ENCODE measurements at regions not wholly inside any gene's neighbourhood (a gene's known extent, or its start where the extent isn't known, plus 50 kb on each side); places are given as distances from the start of the nearest gene placed in this dataset.

- no peak for DNase-seq
Measured at GRCh38 chr2:145119225-145119624, 599.3 kb upstream of the ZEB2 start.

DNA sequence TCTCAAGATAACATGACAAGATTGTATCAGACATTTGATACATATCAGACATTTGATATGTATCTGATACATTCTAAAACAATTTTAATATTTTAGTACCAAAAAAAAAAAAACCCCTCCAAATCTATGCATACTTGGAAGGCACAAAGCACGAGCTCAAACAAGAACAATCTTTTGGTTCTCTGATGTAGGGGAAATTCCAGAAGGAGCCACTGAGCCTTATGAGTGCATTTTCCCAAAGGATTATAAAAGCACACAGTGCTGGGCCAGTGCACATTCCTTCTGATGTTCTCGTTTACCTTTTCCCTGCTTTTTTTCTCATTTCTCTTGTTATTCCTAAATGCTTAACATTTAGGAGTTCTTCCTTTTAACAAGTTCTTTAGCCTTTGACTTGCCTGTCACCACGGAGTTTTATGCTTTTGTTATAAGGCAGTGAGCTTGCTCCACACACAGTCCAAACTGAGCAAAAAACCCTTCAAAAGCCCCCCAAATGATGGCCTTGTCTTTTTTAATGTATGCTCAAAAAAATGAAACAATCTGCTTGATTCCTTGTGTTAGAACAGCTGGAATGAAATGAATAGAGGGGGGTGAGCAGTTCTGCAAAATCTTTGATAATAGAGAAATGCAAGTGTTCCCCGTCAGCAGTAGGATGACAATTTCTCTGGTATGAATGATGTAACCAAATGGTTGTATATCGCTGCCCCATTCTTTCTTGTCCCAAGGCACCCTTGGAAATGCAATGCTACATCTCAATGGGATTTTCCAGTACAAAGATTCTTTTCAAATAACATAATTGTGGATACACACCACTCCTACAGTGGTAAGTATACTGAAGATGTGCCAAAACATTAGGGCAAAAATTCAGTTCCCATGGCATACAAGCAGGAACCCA, 597.2 kb upstream of the ZEB2 start:
- no peak for DNase-seq

DNA sequence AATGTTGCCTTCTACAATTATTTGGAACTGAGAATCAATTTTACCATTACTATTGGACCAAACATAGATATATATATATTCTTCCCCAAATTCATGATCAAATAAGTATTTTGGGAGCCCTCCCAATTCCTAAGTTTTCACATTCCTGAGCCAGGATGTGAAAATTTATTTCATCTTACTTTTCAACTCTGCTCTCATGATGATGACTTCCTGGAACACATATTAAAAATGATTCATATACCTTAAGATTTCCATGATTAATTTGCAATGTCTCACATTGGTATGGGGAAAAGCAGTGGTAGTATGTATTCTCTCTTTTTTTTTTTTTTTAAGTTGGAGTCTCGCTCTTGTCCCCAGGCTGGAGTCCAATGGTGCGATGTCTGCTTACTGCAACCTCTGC, 596.1 kb upstream of the ZEB2 start:
- no peak for DNase-seq

DNA sequence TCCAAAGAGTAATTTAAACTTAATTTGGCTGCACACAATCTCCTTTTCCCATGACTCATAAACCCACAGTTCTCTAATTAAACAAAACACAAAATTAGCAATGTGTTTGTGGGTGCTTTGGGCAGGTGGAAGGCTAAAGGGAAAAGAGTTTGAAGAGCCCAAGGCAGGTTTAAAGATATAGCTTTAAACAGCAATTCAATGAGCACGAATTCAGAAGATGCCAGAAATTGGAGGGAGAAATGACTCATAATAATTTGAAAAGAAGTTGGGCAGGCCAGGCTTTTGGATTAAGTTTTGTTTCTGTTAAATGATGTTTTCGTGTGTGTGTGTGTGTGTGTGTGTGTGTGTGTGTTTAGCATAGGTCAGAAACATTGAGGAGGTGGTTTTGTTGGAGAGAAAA, 594.8 kb upstream of the ZEB2 start:
- DNase-seq, result no peak

DNA sequence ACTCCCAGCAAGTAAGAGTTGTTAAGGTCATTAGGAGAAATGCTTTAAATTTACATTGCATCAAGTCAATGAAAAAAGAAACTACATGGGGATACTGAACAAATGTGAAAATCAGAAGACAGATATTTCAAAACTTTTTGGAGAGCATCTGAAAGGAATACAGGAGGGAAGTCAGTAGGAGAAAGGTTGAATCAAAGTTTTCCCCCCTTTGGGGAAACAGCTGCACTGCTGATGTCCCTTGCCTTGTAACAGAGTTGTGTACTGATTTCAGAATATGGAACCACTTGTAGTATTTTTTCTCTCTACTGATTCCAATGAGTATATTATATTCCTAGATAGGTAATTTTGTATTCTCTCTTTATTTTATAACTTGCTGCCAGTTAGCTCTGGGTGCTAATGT, 592.5 kb upstream of the ZEB2 start:
- DNase-seq, result no peak

- DNase-seq, result no peak
Measured at GRCh38 chr2:145110668-145111356, 590.9 kb upstream of the ZEB2 start.

- DNase-seq, result no peak
Measured at GRCh38 chr2:145108959-145109710, 589.2 kb upstream of the ZEB2 start.

DNA sequence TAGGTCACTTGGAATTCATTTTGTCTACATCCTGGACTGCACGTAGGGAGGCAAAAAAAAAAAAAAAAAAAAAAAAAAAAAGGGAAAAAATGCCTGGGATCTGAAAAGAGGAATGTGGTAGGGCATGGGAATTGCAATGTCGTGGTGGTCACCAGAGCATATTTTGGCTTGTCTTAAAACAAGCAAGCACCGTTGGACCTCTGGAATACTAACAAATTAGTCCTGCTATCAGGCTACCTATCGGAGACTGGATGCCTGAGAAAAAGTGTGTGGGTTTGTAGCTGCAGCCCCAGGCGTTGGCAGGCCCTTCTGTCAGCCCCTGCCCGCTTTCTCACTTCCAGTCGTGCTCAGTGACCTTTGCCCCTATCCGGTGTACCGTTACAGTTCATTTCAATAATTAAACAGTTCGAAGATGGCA, 588.5 kb upstream of the ZEB2 start:
- no peak for DNase-seq

DNA sequence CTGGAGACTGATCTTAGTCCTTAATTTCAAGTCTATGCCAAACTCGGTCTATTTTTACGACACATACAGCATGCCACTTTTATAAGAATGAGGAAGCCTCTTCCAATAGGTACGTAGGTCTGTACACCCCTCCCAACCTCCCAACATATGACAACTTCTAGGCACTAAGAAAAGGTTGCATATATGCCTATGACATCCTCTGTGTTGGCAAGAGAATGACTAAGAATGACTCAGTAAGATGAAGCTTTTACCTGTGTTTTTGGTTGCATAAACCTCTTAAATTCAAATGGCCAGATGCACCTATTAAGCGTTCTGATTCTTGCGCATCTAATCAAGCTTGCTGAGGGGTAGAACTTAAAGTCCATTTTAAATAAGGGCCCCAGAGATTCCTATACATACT, 586.4 kb upstream of the ZEB2 start:
- no peak for DNase-seq

- DNase-seq, result no peak
Measured at GRCh38 chr2:145102706-145103105, 582.8 kb upstream of the ZEB2 start.

DNA sequence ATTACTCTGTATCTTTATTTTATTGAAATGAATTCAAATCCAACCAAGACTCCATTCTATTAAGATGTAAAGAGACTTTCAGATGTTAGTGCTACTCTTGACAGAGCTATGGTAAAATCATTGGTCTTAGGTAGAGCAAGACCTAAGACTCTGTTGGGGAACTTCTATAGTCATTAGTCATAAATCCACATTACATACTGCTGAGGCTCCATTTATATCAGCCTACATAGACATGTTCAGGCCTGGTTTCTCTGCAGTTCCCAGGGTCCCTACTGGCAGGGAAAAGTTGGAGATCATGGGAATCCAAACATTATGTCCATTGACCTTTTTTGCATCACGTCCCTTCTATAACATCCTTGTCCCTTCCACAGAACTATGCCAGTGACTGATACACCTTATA, 580.4 kb upstream of the ZEB2 start:
- no peak for DNase-seq

- DNase-seq, result no peak
Measured at GRCh38 chr2:145096582-145096981, 576.7 kb upstream of the ZEB2 start.

- DNase-seq, result no peak
Measured at GRCh38 chr2:145095641-145096435, 575.9 kb upstream of the ZEB2 start.

DNA sequence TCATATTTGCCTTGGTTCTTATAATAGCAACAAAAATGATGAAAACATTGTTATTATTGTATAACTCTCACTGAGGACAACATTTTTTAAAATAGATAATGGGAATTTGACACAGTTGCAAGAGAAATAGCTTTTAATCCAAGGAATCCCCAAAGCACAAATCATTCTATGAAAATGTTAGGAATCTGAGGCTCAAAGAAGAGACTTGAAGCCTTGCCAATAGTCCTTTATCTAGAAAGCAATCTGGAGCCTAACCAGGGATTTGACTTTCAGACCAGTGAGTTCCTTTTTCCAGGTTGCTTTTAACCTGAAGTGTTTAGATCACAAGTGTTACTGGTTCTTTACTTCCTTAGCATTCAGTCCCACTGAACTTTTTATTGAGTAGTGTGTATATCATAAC, 574.5 kb upstream of the ZEB2 start:
- DNase-seq, result no peak

- no peak for DNase-seq
Measured at GRCh38 chr2:145091967-145092366, 572.0 kb upstream of the ZEB2 start.

DNA sequence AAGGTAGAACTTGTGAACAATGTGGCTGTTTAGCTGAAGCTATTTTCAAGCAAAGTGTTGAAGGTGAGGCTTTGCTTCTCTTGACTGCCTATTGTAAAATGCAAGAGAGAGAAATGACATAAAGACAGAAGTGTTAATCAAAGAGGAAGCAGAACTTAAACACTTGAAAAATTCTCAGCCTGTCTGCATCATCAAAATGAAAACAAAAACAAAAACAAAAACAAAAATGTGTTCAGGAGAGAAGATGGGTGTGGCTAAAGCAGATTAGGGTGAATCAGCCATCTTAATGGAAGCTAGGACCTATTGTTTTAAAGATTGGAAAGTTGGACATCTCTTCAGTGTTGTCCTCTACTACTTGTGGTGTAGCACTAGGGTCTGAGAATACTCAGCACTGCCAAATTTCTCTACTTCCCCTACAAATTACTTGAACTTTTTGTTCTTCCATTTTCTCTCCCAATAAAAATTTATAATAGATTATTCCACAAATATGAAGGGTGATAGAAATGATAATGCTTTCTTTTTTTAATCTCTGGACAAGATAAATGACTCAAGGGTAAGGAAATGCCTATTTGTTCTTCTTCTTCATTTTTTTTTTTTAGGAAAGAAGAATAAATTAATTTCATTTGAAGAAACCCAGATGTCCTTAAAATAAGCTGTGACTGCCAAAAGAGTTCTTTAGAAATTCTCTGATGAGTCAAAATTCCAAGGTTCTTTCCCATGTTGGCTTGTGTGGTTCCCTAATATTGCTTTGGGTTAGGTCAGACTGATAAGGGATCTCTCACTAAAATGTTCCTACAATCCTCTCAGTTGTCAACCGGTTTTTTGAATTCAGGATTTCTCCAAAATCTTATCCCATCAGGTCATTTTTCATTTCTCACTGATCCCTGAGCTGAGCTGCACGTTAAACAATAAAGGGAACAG, 571.2 kb upstream of the ZEB2 start:
- no peak for DNase-seq

GRCh38 chr2:145088756-145089155, 568.8 kb upstream of the ZEB2 start:
- DNase-seq, result no peak

DNA sequence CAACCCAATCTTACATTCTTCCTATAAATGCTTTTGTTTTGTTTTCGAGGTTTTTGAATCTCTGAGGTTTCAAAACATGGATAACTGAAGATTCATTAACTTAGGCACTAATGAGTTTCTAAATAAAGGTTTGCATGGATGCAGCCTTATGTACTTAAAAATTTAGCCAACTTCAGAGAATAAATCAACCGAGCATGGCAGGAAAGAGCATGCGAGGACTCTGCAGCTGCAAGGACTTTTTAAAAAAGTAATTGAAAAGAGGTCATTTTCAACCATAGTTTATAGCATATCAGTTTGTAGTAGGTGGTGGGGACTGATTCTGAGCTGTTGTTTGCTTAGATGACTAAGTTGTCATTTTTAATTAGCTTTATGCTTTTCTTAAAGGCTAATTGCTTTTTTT, 567.0 kb upstream of the ZEB2 start:
- DNase-seq, result no peak

DNA sequence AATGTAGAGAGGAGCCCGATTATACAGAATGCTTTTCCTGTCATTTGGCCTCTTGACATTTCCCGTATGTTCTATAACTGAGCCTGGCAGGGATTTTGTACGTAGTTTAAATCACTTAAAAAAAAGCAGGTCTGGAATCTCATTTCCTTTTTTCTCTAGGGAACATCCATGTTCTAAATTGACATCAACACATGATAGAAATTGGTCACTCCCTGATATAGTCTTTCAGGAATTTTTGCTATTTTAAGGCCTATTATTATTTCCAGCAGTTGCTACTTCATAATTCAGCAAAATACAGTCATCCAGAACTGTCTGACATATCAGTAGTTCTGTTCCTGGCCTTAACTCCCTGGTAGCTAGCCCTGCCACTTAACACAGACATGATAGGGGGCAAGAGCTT, 565.7 kb upstream of the ZEB2 start:
- DNase-seq, result no peak

DNA sequence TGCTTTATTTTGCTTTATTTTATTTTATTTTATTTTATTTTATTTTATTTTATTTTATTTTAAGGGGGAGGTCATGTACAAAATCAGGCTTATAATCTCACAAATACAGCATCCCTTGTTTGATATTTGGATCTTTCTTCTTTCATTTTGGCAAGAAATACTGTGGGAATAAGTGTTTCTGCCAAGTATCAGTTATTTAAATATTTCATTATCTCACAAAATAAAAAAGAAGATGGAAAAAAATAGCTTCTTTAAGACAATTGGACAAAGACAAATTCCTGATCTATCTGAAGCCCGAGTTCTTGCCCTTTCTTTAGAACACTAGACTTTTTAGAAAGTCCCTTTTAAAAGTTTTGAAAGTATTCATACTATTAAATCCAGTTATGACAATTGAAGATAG, 560.5 kb upstream of the ZEB2 start:
- no peak for DNase-seq

- no peak for DNase-seq
Measured at GRCh38 chr2:145079641-145080040, 559.7 kb upstream of the ZEB2 start.

GRCh38 chr2:145078923-145079322, 559.0 kb upstream of the ZEB2 start:
- DNase-seq, result no peak

Measured in CD4-positive, alpha-beta T cell treated with Interleukin-21 for 1 hour (primary cell).